IMR-90 (cell line): ENCODE measurements at regions not wholly inside any gene's neighbourhood (a gene's known extent, or its start where the extent isn't known, plus 50 kb on each side); places are given as distances from the start of the nearest gene placed in this dataset.

Experiments used
- ATAC-seq: fragments of 200-7000 bp; cut with Tn5 transposase; 2 replicates; pipeline ENCODE4 v1.9.1; 2020; ENCODE audit warnings: low read depth, mild to moderate bottlenecking, moderate library complexity
- BruUV-seq: library from RNA; stranded (reverse); fragments of 400-500 nt; replicated peaks from 2 replicates; lab custom pipeline; 2021; lab: Mats Ljungman, UMichigan
- CTCF ChIA-PET: fragments of 300-600 bp; formaldehyde crosslinking; extraction: SDS; loops from one replicate; lab custom pipeline; 2021; ENCODE audit warnings: antibody characterized with exemption; lab: Yijun Ruan, JAX
- POLR2A ChIA-PET: fragments of 300-600 bp; sonication (Branson Sonifier 250); formaldehyde crosslinking; loops from one replicate; lab custom pipeline; 2022; ENCODE audit warnings: antibody characterized with exemption; ENCODE audit not compliant: unreplicated experiment; lab: Charles Lee
- DNase-seq: peaks from one replicate; pipeline ENCODE4 v3.0.0; 2013
- H2AFZ ChIP-seq: replicated peaks from 2 replicates; pipeline ENCODE3; 2013; ENCODE audit warnings: low read length, mild to moderate bottlenecking; ENCODE audit not compliant: poor library complexity
- H2AK5ac ChIP-seq: 2 replicates; pipeline ENCODE4 v1.6.1; 2013; ENCODE audit warnings: low read depth, low read length, inconsistent platforms
- H2AK9ac ChIP-seq: replicated peaks from 2 replicates; pipeline ENCODE3; 2013; ENCODE audit warnings: mild to moderate bottlenecking, low read depth, low read length, moderate library complexity; ENCODE audit not compliant: poor library complexity
- H2BK120ac ChIP-seq: 2 replicates; pipeline ENCODE4 v1.6.1; 2013; ENCODE audit warnings: low read depth, low read length, inconsistent platforms
- H2BK15ac ChIP-seq: 3 replicates; pipeline ENCODE4 v1.6.1; 2013; ENCODE audit warnings: low read depth, low read length, inconsistent platforms
- H2BK20ac ChIP-seq: 2 replicates; pipeline ENCODE4 v1.6.1; 2013; ENCODE audit warnings: low read depth, mild to moderate bottlenecking, inconsistent platforms, low read length, moderate library complexity
- H2BK5ac ChIP-seq: 2 replicates; pipeline ENCODE4 v1.6.1; 2013; ENCODE audit warnings: mild to moderate bottlenecking, low read depth, low read length, inconsistent platforms; ENCODE audit not compliant: poor library complexity, severe bottlenecking
- H3K14ac ChIP-seq: replicated peaks from 2 replicates; pipeline ENCODE4 v1.6.1; 2013; ENCODE audit warnings: low read depth, low read length, inconsistent platforms
- H3K18ac ChIP-seq: 2 replicates; pipeline ENCODE4 v1.6.1; 2013; ENCODE audit warnings: low read depth, low read length, control low read depth
- H3K23ac ChIP-seq: 2 replicates; pipeline ENCODE4 v1.6.1; 2013; ENCODE audit warnings: low read depth, low read length, inconsistent platforms
- H3K27ac ChIP-seq: 2 replicates; pipeline ENCODE4 v1.5.1; 2013; ENCODE audit warnings: mild to moderate bottlenecking, control low read depth, low read length; ENCODE audit not compliant: insufficient read depth
- H3K27me3 ChIP-seq: 2 replicates; pipeline ENCODE4 v1.6.1; 2013; ENCODE audit warnings: low read length; ENCODE audit not compliant: control insufficient read depth, insufficient read depth
- H3K36me3 ChIP-seq: 2 replicates; pipeline ENCODE4 v1.6.1; 2013; ENCODE audit warnings: low read length, mixed read lengths; ENCODE audit not compliant: control insufficient read depth, insufficient read depth
- H3K4ac ChIP-seq: 2 replicates; pipeline ENCODE4 v1.6.1; 2013; ENCODE audit warnings: low read depth, low read length, inconsistent platforms
- H3K4me1 ChIP-seq: 2 replicates; pipeline ENCODE4 v1.6.1; 2013; ENCODE audit warnings: low read length, mixed read lengths; ENCODE audit not compliant: control insufficient read depth, insufficient read depth
- H3K4me2 ChIP-seq: 2 replicates; pipeline ENCODE4 v1.6.1; 2013; ENCODE audit warnings: low read depth, mild to moderate bottlenecking, control low read depth, low read length, moderate library complexity
- H3K4me3 ChIP-seq: 2 replicates; pipeline ENCODE4 v1.5.1; 2013; ENCODE audit warnings: low read depth, mild to moderate bottlenecking, control low read depth, low read length, moderate library complexity; ENCODE audit not compliant: insufficient read depth
- H3K56ac ChIP-seq: 2 replicates; pipeline ENCODE4 v1.6.1; 2013; ENCODE audit warnings: low read length, inconsistent platforms; ENCODE audit not compliant: insufficient read depth; ENCODE audit errors: extremely low read depth
- H3K79me1 ChIP-seq, 2 experiments: 2 replicates each; pipeline ENCODE4 v1.6.1; 2013; ENCODE audit warnings: low read length in 2 of 2, inconsistent platforms in 1 of 2, low read depth in 1 of 2
- H3K9ac ChIP-seq: 2 replicates; pipeline ENCODE4 v1.6.1; 2013; ENCODE audit warnings: low read depth, low read length, control low read depth
- H3K9me1 ChIP-seq: 2 replicates; pipeline ENCODE4 v1.6.1; 2013; ENCODE audit warnings: low read length, inconsistent platforms; ENCODE audit not compliant: insufficient read depth
- H3K9me3 ChIP-seq: 2 replicates; pipeline ENCODE4 v1.6.1; 2013; ENCODE audit warnings: low read length; ENCODE audit not compliant: control insufficient read depth, insufficient read depth
- H4K20me1 ChIP-seq: 2 replicates; pipeline ENCODE4 v1.6.1; 2013; ENCODE audit warnings: low read length, inconsistent platforms; ENCODE audit not compliant: insufficient read depth
- H4K5ac ChIP-seq: 2 replicates; pipeline ENCODE4 v1.6.1; 2013; ENCODE audit warnings: mild to moderate bottlenecking, low read depth, low read length, control low read depth
- H4K8ac ChIP-seq, 2 experiments: 2 replicates each; pipeline ENCODE4 v1.6.1; 2013; ENCODE audit warnings: low read depth in 2 of 2, low read length in 2 of 2, control low read depth in 1 of 2, inconsistent platforms in 1 of 2
- H4K91ac ChIP-seq: 2 replicates; pipeline ENCODE4 v1.6.1; 2013; ENCODE audit warnings: low read depth, low read length, inconsistent platforms; ENCODE audit not compliant: insufficient read depth
- BHLHE40 ChIP-seq: fragments of 150-350 bp; IDR thresholded peaks from 2 replicates; pipeline ENCODE4 v1.6.1; 2016; ENCODE audit warnings: mild to moderate bottlenecking, low read depth, low read length
- CEBPB ChIP-seq: IDR thresholded peaks from 2 replicates; pipeline ENCODE4 v1.6.1; 2012; ENCODE audit warnings: low read depth, low read length, improper control_type of control experiment
- FOS ChIP-seq: fragments of 150-350 bp; IDR thresholded peaks from 2 replicates; pipeline ENCODE4 v1.6.1; 2016; ENCODE audit warnings: low read depth, low read length
- MAZ ChIP-seq: IDR thresholded peaks from 2 replicates; pipeline ENCODE4 v1.6.1; 2012; ENCODE audit warnings: low read depth, mild to moderate bottlenecking, low read length, improper control_type of control experiment, moderate library complexity, borderline replicate concordance
- MXI1 ChIP-seq: IDR thresholded peaks from 2 replicates; pipeline ENCODE4 v1.6.1; 2012; ENCODE audit warnings: low read depth, mild to moderate bottlenecking, low read length, moderate library complexity, borderline replicate concordance
- POLR2A ChIP-seq: IDR thresholded peaks from 2 replicates; pipeline ENCODE4 v1.6.1; 2012; ENCODE audit warnings: mild to moderate bottlenecking, low read depth, low read length
- RCOR1 ChIP-seq: IDR thresholded peaks from 2 replicates; pipeline ENCODE4 v1.6.1; 2012; ENCODE audit warnings: mild to moderate bottlenecking, low read length, improper control_type of control experiment; ENCODE audit not compliant: insufficient replicate concordance
- SMC3 ChIP-seq: fragments of 150-350 bp; IDR thresholded peaks from 2 replicates; pipeline ENCODE4 v1.6.1; 2016; ENCODE audit warnings: low read depth, mild to moderate bottlenecking, antibody characterized with exemption, low read length, moderate library complexity
- WGBS, 2 experiments: methylation state at CpG; one replicate each; pipeline versions ENCODE4 v1.1.5 to v1.1.7; 2013; ENCODE audit warnings: missing lambda C conversion rate in 2 of 2; ENCODE audit not compliant: insufficient read length in 1 of 2; ENCODE audit errors: extremely low coverage in 2 of 2; 5-methylcytosine and 5-hydroxymethylcytosine counted together
- dilution Hi-C: fragments of 300-500 bp; cut with HindIII; formaldehyde crosslinking; loops from one replicate; pipeline ENCODE4 v1.14.3; 2018; ENCODE audit warnings: low sequenced_read_pairs; ENCODE audit not compliant: unreplicated experiment
- in situ Hi-C: fragments of 300-500 bp; cut with MboI; formaldehyde crosslinking; loops from 3 replicates; pipeline ENCODE4 v1.14.3; 2019; ENCODE audit warnings: low sequenced_read_pairs, inconsistent platforms, mixed read lengths
- intact Hi-C: fragments of 100-400 bp; cut with micrococcal nuclease; formaldehyde crosslinking; loops from 2 replicates; pipeline ENCODE4 v1.10.0; 2022
- TF ChIP-seq, protein P1 (sequence below): conservative IDR thresholded peaks from 2 replicates; pipeline ENCODE4 v1.5.1; 2012; ENCODE audit warnings: mild to moderate bottlenecking, low read depth, low read length, improper control_type of control experiment

- intact Hi-C loops (no loop called here), dilution Hi-C loops (no loop called here), in situ Hi-C loops (no loop called here)
- Histone ChIP-seq H3K79me1 (no peaks in the 10 kb centered on the region), H3K23ac (no peak overlapping the region), H3K4me3 (no peak overlapping the region), H3K4ac (no peak overlapping the region), H3K9me1 (no peaks in the 10 kb centered on the region), H2BK15ac (no peak overlapping the region), H2BK20ac (no peak overlapping the region), H4K20me1 (no peaks in the 10 kb centered on the region), H3K4me2 (no peak overlapping the region), H2AK9ac (no peak overlapping the region), H3K18ac (no peak overlapping the region), H2AK5ac (no peak overlapping the region), H4K5ac (no peak overlapping the region), H4K8ac (no peak overlapping the region), H3K56ac (no peak overlapping the region), H3K27me3 (no peaks in the 10 kb centered on the region), H3K27ac (no peak overlapping the region), H4K91ac (no peak overlapping the region), H3K36me3 (no peaks in the 10 kb centered on the region), H3K4me1 (no peaks in the 10 kb centered on the region), H3K9me3 (peaks cover 2% of the 10 kb centered on the region), H2BK5ac (no peak overlapping the region), H3K14ac (no peak overlapping the region), H2BK120ac (no peak overlapping the region), H3K9ac (no peak overlapping the region), H2AFZ (no peak overlapping the region)
- TF ChIP-seq FOS (no peak), MAZ (no peak), SMC3 (no peak), BHLHE40 (no peak), POLR2A (no peak), CEBPB (no peak), MXI1 (no peak), RCOR1 (no peak)
- TF ChIP-seq, protein P1, sequence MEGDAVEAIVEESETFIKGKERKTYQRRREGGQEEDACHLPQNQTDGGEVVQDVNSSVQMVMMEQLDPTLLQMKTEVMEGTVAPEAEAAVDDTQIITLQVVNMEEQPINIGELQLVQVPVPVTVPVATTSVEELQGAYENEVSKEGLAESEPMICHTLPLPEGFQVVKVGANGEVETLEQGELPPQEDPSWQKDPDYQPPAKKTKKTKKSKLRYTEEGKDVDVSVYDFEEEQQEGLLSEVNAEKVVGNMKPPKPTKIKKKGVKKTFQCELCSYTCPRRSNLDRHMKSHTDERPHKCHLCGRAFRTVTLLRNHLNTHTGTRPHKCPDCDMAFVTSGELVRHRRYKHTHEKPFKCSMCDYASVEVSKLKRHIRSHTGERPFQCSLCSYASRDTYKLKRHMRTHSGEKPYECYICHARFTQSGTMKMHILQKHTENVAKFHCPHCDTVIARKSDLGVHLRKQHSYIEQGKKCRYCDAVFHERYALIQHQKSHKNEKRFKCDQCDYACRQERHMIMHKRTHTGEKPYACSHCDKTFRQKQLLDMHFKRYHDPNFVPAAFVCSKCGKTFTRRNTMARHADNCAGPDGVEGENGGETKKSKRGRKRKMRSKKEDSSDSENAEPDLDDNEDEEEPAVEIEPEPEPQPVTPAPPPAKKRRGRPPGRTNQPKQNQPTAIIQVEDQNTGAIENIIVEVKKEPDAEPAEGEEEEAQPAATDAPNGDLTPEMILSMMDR, result no peak
- ChIA-PET POLR2A (no interaction called here), CTCF (interaction anchor here (0.7 kb wide), 1 partner anchor 13 kb away, joined by 5 read pairs; no protein-coding TSS in a partner anchor)
- no CpG with 5 or more reads among the region's 1 CpG for WGBS, 2 experiments
- no TSS peak for BruUV-seq
- no peak for DNase-seq
- no peak for ATAC-seq
Observed at GRCh38 chr3:63089751-63090132, 188.4 kb upstream of the SYNPR start.
